GM12891 (cell line): ENCODE measurements at regions not wholly inside any gene's neighbourhood (a gene's known extent, or its start where the extent isn't known, plus 50 kb on each side); places are given as distances from the start of the nearest gene placed in this dataset.

Experiments used
- POLR2A ChIP-seq: IDR thresholded peaks from 2 replicates; pipeline ENCODE4 v1.6.1; 2011; ENCODE audit warnings: low read depth, low read length, control low read depth
- POLR2AphosphoS5 ChIP-seq: IDR thresholded peaks from 2 replicates; pipeline ENCODE4 v1.6.1; 2011; ENCODE audit warnings: low read depth, low read length, control low read depth
- POU2F2 ChIP-seq: IDR thresholded peaks from 2 replicates; pipeline ENCODE4 v1.6.1; 2011; ENCODE audit warnings: low read depth, mild to moderate bottlenecking, control low read depth, low read length, moderate library complexity
- TAF1 ChIP-seq: IDR thresholded peaks from 2 replicates; pipeline ENCODE4 v1.6.1; 2011; ENCODE audit warnings: low read depth, low read length, control low read depth

GRCh38 chr6:106903299-106903698 is 71.2 kb downstream of the CD24 start:
- no peak for TF ChIP-seq POLR2A
- TF ChIP-seq POLR2AphosphoS5 = no peak
- no peak for TF ChIP-seq POU2F2
- no peak for TF ChIP-seq TAF1
